Esophagus (tissue), 2 donors: ENCODE measurements at regions not wholly inside any gene's neighbourhood (a gene's known extent, or its start where the extent isn't known, plus 50 kb on each side); places are given as distances from the start of the nearest gene placed in this dataset.

ENCODE experiments used
- H3K27ac ChIP-seq, 2 donors: one replicate each; pipeline ENCODE4 v1.5.1; 2013; ENCODE audit warnings: low read depth in 2 of 2, mild to moderate bottlenecking in 2 of 2, inconsistent platforms in 1 of 2, low read length in 1 of 2, moderate library complexity in 1 of 2
- H3K27me3 ChIP-seq, 2 donors: one replicate each; pipeline ENCODE4 v1.6.1; 2013; ENCODE audit warnings: low read length in 2 of 2, control low read depth in 1 of 2, mild to moderate bottlenecking in 1 of 2; ENCODE audit not compliant: insufficient read depth in 2 of 2, control insufficient read depth in 1 of 2
- H3K36me3 ChIP-seq, 2 donors: one replicate each; pipeline ENCODE4 v1.6.1; 2013; ENCODE audit warnings: low read length in 1 of 2; ENCODE audit not compliant: control insufficient read depth in 2 of 2, insufficient read depth in 2 of 2
- H3K4me1 ChIP-seq, 2 donors: one replicate each; pipeline ENCODE4 v1.6.1; 2013; ENCODE audit warnings: low read length in 1 of 2; ENCODE audit not compliant: control insufficient read depth in 2 of 2, insufficient read depth in 2 of 2
- H3K4me3 ChIP-seq, 2 donors: one replicate each; pipeline ENCODE4 v1.5.1; 2013; ENCODE audit warnings: low read length in 2 of 2, mild to moderate bottlenecking in 2 of 2, low read depth in 1 of 2, moderate library complexity in 1 of 2
- H3K9me3 ChIP-seq, 2 donors: one replicate each; pipeline ENCODE4 v1.6.1; 2013; ENCODE audit warnings: mild to moderate bottlenecking in 2 of 2, low read depth in 1 of 2, low read length in 1 of 2, moderate library complexity in 1 of 2; ENCODE audit not compliant: control insufficient read depth in 2 of 2, insufficient read depth in 1 of 2
- WGBS, 2 donors: extraction: QIAGEN DNeasy Blood & Tissue Kit; methylation state at CpG; one replicate each; pipeline ENCODE4 v1.1.7; 2013; 5-methylcytosine and 5-hydroxymethylcytosine counted together
- donor health status: healthy with polysubstance abuse.
- donor health status: Bipolar disorder and iron deficiency.

GRCh38 chr10:83555264-83555663, 584.0 kb upstream of the GHITM start:
- Histone ChIP-seq H3K4me3 (no peak overlapping the region), H3K36me3 (no peaks in the 10 kb centered on the region), H3K27ac (no peak overlapping the region), H3K27me3 (no peaks in the 10 kb centered on the region), H3K4me1 (no peaks in the 10 kb centered on the region), H3K9me3 (no peaks in the 10 kb centered on the region)

- Histone ChIP-seq H3K27ac (no peak overlapping the region), H3K4me3 (no peak overlapping the region), H3K27me3 (no peaks in the 10 kb centered on the region), H3K36me3 (no peaks in the 10 kb centered on the region), H3K4me1 (peaks cover 0 to 2% of the 10 kb centered on the region in 2 donors), H3K9me3 (peaks cover 0 to 6% of the 10 kb centered on the region in 2 donors)
- WGBS, 2 donors, result 94 to 95% methylated on average over 3 of the region's 3 CpGs
These were observed 576.9 kb upstream of the GHITM start for GRCh38 chr10:83562381-83562780.

DNA sequence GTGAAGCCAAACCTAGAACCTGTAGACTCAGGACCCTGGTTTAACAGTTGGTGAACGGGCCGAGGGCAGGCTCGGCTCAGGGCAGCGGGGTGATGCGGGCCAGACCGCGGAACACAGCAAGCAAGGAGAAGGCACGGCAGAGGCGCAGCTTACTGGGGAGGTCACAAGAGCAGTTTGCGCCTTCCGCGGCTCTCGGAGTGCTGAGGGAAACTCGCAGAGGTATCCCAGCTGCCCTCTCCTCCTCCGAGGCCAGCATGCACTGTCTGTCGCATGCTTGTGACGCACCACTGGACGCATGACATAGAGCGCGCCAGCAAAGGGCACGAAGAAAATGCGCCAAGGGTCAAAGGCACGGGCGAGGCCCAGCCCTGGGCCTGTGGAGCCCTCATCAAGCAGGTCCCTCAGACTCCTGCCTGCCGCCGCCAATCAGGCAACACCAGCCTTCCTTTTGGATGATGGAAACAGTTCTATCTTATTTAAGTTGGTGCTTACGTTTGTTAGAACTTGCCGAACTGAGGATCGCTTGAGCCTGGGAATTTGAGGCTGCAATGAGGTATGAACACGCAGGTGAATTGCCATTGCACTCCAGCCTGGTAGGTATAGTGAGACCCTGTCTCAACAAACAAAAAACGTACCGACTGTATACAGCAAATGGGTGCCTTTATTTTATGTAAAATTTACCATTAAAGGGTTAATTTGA, 574.3 kb upstream of the GHITM start:
- Histone ChIP-seq H3K4me3 (no peak overlapping the region), H3K4me1 (peaks cover 0 to 2% of the 10 kb centered on the region in 2 donors), H3K27me3 (no peaks in the 10 kb centered on the region), H3K36me3 (no peaks in the 10 kb centered on the region), H3K9me3 (peaks cover 0 to 6% of the 10 kb centered on the region in 2 donors), H3K27ac (no peak overlapping the region)
- WGBS, 2 donors, result 96 to 97% methylated on average over 32 of the region's 32 CpGs

GRCh38 chr10:83572036-83572435, 567.3 kb upstream of the GHITM start:
- Histone ChIP-seq H3K4me3 (no peak overlapping the region), H3K9me3 (no peaks in the 10 kb centered on the region), H3K36me3 (no peaks in the 10 kb centered on the region), H3K27me3 (no peaks in the 10 kb centered on the region), H3K4me1 (no peaks in the 10 kb centered on the region), H3K27ac (no peak overlapping the region)
- WGBS, 2 donors, result 77 to 81% methylated on average over 1 of the region's 1 CpG

GRCh38 chr10:83574770-83575169, 564.5 kb upstream of the GHITM start:
- 76 to 84% methylated on average over 1 of the region's 1 CpG for WGBS, 2 donors
- no peaks in the 10 kb centered on the region for H3K4me1 ChIP-seq
- no peaks in the 10 kb centered on the region for H3K9me3 ChIP-seq
- H3K27me3 ChIP-seq, result no peaks in the 10 kb centered on the region
- H3K4me3 ChIP-seq, result no peak overlapping the region
- no peak overlapping the region for H3K27ac ChIP-seq
- H3K36me3 ChIP-seq, result no peaks in the 10 kb centered on the region

DNA sequence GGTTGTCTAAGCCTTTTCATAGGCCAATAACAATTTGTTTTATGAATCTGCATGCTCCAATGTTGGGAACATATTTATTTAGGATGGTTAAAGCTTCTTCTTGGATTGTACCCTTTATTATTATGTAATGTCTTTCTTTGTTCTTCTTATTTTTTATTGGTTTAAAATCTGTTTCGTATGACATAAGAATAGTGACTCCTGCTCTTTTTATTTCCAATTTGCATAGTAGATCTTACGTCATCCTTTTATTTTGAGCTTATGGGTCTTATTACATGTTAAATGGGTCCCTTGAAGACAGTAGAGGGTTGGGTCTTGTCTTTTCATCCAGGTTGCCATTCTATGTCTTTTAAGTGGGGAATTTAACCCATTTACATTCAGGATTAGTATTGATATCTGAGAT, 561.9 kb upstream of the GHITM start:
- H3K4me1 ChIP-seq, result no peaks in the 10 kb centered on the region
- H3K4me3 ChIP-seq, result no peak overlapping the region
- WGBS, 2 donors, result 94 to 96% methylated on average over 2 of the region's 2 CpGs
- H3K36me3 ChIP-seq, result no peaks in the 10 kb centered on the region
- no peak overlapping the region for H3K27ac ChIP-seq
- H3K9me3 ChIP-seq, result no peaks in the 10 kb centered on the region
- no peaks in the 10 kb centered on the region for H3K27me3 ChIP-seq

- Histone ChIP-seq H3K27me3 (no peaks in the 10 kb centered on the region), H3K4me1 (no peaks in the 10 kb centered on the region), H3K4me3 (no peak overlapping the region), H3K27ac (no peak overlapping the region), H3K9me3 (no peaks in the 10 kb centered on the region), H3K36me3 (no peaks in the 10 kb centered on the region)
- WGBS, 2 donors, result 81 to 87% methylated on average over 4 of the region's 4 CpGs
These were observed 558.8 kb upstream of the GHITM start for GRCh38 chr10:83580373-83581012.

DNA sequence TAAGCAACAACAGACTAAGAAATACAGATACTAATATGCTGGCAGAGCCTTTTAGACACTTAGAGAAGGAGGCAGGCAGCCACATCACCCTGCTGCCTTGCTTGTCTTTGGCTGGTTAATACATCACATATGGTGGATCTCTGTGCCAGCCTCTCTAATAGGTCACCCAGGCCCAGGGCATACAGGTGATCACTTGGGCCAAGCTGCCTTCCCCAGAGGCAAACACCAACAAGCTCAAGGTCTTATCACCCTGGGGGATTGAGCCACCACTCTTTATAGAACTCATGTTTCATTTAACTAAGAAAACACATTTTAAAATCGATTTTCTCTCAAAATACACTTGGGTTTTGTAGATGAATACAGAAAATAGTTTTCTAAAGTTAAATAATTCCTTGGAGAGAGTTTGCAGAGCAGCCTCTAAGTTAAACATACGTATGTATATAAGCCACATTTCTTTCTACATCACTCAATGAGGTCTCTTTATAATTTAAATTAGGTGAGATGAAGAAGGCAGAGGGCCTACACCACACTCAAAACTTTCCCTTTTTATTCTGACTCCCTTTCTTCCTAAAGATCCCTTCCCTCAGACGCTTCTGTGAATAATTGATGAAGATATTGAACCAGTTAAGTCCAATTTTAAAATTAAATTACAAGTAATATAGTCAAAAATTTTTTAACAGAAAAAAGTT, 556.8 kb upstream of the GHITM start:
- no peaks in the 10 kb centered on the region for H3K9me3 ChIP-seq
- no peaks in the 10 kb centered on the region for H3K36me3 ChIP-seq
- no peak overlapping the region for H3K4me3 ChIP-seq
- H3K27me3 ChIP-seq, result no peaks in the 10 kb centered on the region
- no peak overlapping the region for H3K27ac ChIP-seq
- no peaks in the 10 kb centered on the region for H3K4me1 ChIP-seq
- WGBS, 2 donors, result 55 to 60% methylated on average over 3 of the region's 3 CpGs

GRCh38 chr10:83585686-83586085, 553.6 kb upstream of the GHITM start:
- no peaks in the 10 kb centered on the region for H3K27me3 ChIP-seq

More at GRCh38 chr10:83585686-83586085, 553.6 kb upstream of the GHITM start:
- Histone ChIP-seq H3K27ac (no peak overlapping the region), H3K4me3 (no peak overlapping the region), H3K36me3 (no peaks in the 10 kb centered on the region), H3K9me3 (peaks cover 0 to 3% of the 10 kb centered on the region in 2 donors), H3K4me1 (no peaks in the 10 kb centered on the region)
- 78 to 81% methylated on average over 2 of the region's 2 CpGs for WGBS, 2 donors
